ENCODE measurements at regions not wholly inside any gene's neighbourhood (a gene's known extent, or its start where the extent isn't known, plus 50 kb on each side); places are given as distances from the start of the nearest gene placed in this dataset.

GRCh38 chr21:14877581-14878228 lies 187.1 kb downstream of the NRIP1 start:
- TF ChIP-seq CTCF (IDR thresholded peaks at IDR 0.05): no peak
- TF ChIP-seq POLR2A (IDR thresholded peaks at IDR 0.05): no peak
